Heart left ventricle (tissue), 13 donors: ENCODE measurements at regions not wholly inside any gene's neighbourhood (a gene's known extent, or its start where the extent isn't known, plus 50 kb on each side); places are given as distances from the start of the nearest gene placed in this dataset.

Experiments used
- POLR2A ChIP-seq, 2 donors: fragments of 450-650 bp; IDR thresholded peaks; one replicate each; pipeline ENCODE4 v1.6.1; 2017; ENCODE audit warnings: antibody characterized with exemption in 2 of 2, mild to moderate bottlenecking in 2 of 2, moderate library complexity in 2 of 2
- TF ChIP-seq, protein P1 (sequence below), 12 donors: fragments of 200-600 bp; sonication (generic) in 4 of 12; IDR thresholded peaks; one replicate each; pipeline versions ENCODE4 v1.5.0 to v1.8.0; 2018 to 2022; ENCODE audit warnings: antibody characterized with exemption in 12 of 12, mild to moderate bottlenecking in 5 of 12
- donor health status: ischemic (EF 13 %, LVEDD 7.1; RV severe dilation, severe dysfunction).
- donor health status: DM: no; HTN: yes; CAD: no.
- donor health status: DM: no; HTN: no; CAD: no.
- donor health status: ischemic (EF 25% LVEDD 6.9; RV normal size, moderate dysfunction).
- donor health status: ischemic (EF 25% LVEDD 5.7; RV mildly dilated, moderate dysfunction).
- donor health status: ischemic (EF 35%, LVEDD 5.7; RV mildly dilated, moderate dysfunction).
- donor health status: nonischemic (EF 11% LVEDD 7.7; RV severe dilation, severe dysfunction).
- donor health status: DM: yes; HTN: yes; CAD: no.
- donor health status: PGD.
- donor health status: ischemic (EF 29% LVEDD 5.4; RV normal size, mild dysfunction).
- donor health status: nonischemic (EF 23%, LVEDD 6.1; RV moderate dilation, normal function).

DNA sequence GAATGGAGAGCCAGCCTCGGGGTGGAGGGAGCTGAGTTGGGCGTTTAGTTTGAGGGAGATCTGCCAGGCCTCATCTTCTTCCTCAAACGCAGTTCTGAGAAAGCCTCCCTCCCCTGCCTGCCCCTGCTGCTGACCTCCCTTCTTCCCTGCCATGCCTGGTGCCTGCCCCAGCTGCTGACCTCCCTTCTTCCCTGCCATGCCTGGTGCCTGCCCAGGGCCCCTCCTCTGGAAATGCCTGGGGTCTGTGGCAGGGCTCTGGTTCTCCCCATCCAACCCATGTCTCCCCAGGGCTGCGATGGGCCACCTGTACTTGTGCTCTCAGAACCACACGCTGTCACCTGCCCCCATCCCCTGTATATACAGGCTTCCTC lies 114.6 kb downstream of the VEGFA start:
- TF ChIP-seq, protein P1, sequence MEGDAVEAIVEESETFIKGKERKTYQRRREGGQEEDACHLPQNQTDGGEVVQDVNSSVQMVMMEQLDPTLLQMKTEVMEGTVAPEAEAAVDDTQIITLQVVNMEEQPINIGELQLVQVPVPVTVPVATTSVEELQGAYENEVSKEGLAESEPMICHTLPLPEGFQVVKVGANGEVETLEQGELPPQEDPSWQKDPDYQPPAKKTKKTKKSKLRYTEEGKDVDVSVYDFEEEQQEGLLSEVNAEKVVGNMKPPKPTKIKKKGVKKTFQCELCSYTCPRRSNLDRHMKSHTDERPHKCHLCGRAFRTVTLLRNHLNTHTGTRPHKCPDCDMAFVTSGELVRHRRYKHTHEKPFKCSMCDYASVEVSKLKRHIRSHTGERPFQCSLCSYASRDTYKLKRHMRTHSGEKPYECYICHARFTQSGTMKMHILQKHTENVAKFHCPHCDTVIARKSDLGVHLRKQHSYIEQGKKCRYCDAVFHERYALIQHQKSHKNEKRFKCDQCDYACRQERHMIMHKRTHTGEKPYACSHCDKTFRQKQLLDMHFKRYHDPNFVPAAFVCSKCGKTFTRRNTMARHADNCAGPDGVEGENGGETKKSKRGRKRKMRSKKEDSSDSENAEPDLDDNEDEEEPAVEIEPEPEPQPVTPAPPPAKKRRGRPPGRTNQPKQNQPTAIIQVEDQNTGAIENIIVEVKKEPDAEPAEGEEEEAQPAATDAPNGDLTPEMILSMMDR (IDR thresholded peaks at IDR 0.05) = no peak
- TF ChIP-seq POLR2A (IDR thresholded peaks at IDR 0.05) = no peak
